Gastrocnemius medialis (tissue), 4 donors: ENCODE measurements at regions not wholly inside any gene's neighbourhood (a gene's known extent, or its start where the extent isn't known, plus 50 kb on each side); places are given as distances from the start of the nearest gene placed in this dataset.
"Not testable (repeated sequence)": the region's sequence is repeated elsewhere in the genome, so short reads cannot be mapped to it uniquely, and the experiment has no call there.

Experiments used
- ATAC-seq, 2 donors: fragments of 150-250 bp; one replicate each; pipeline ENCODE4 v1.9.1; 2016
- DNase-seq, 2 donors: peaks; one replicate each; pipeline ENCODE4 v3.0.0-alpha.2; 2019
- H3K27ac ChIP-seq, 4 donors: fragments of 200-600 bp; sonication (generic); 1 replicate in 1 of 4; 2 replicates in 3 of 4; pipeline ENCODE4 v1.5.1; 2016 to 2018; ENCODE audit warnings: mild to moderate bottlenecking in 2 of 4, moderate library complexity in 1 of 4
- H3K27me3 ChIP-seq, 3 donors: fragments of 200-600 bp; sonication (generic) in 2 of 3; 1 replicate in 1 of 3; 2 replicates in 2 of 3; pipeline versions ENCODE4 v1.5.1 to v1.6.0; 2016 to 2019; ENCODE audit warnings: mild to moderate bottlenecking in 1 of 3, moderate library complexity in 1 of 3
- H3K36me3 ChIP-seq, 2 donors: fragments of 200-600 bp; sonication (generic) in 1 of 2; one replicate each; pipeline ENCODE4 v1.5.1; 2017 to 2018
- H3K4me1 ChIP-seq, 2 donors: fragments of 200-600 bp; sonication (generic) in 1 of 2; one replicate each; pipeline ENCODE4 v1.5.1; 2016 to 2017; ENCODE audit warnings: mild to moderate bottlenecking in 2 of 2
- H3K4me3 ChIP-seq, 4 donors: fragments of 200-600 bp; sonication (generic) in 3 of 4; 1 replicate in 1 of 4; 2 replicates in 3 of 4; pipeline ENCODE4 v1.5.1; 2016 to 2019; ENCODE audit warnings: mild to moderate bottlenecking in 2 of 4
- H3K9me3 ChIP-seq, 3 donors: fragments of 200-600 bp; sonication (generic) in 2 of 3; 1 replicate in 1 of 3; 2 replicates in 2 of 3; pipeline ENCODE4 v1.5.1; 2016 to 2019
- POLR2A ChIP-seq, 2 donors: fragments of 450-650 bp; IDR thresholded peaks; one replicate each; pipeline ENCODE4 v1.6.1; 2017; ENCODE audit warnings: antibody characterized with exemption in 2 of 2, mild to moderate bottlenecking in 2 of 2, moderate library complexity in 2 of 2
- in situ Hi-C, 4 donors: fragments of 200-750 bp; cut with MboI; loops; one replicate each; pipeline versions ENCODE4 v1.15.0 to v1.8.0; 2017; ENCODE audit warnings: low sequenced_read_pairs in 4 of 4
- intact Hi-C: fragments of 100-400 bp; cut with DNase I; formaldehyde crosslinking; loops from one replicate; pipeline ENCODE4 v1.15.1; 2023; ENCODE audit warnings: low total_unique reads
- TF ChIP-seq, protein P1 (sequence below), 5 experiments: fragments of 450-650 bp in 3 of 5; fragments of 200-600 bp in 2 of 5; sonication (generic) in 2 of 5; IDR thresholded peaks in 4 of 5; conservative IDR thresholded peaks in 1 of 5; 1 replicate in 4 of 5; 2 replicates in 1 of 5; pipeline ENCODE4 v1.5.1; 2016 to 2019; ENCODE audit warnings: antibody characterized with exemption in 5 of 5, mild to moderate bottlenecking in 3 of 5, moderate library complexity in 3 of 5

DNA sequence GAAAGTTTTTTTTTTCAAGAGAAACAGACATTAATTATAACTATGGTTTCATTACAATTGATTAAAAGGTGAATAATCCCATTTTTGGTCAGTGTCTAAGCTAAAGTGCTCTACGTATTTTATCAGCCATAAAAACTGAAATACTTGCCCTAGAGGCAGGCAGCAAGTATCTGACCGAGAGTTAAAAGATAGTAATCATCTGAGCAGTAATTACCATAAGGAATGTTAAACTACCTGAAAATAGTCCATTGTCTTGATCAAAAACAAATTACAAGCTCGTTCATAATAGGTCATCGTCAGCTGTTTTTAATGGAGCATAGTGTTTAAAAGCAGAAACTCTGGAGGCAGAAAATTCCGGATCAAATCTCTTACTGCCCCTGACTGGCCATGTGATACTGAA lies 105.7 kb upstream of the ZEB2 start:
- H3K4me1 ChIP-seq: no peaks in the 10 kb centered on the region
- intact Hi-C loops (no loop called here), in situ Hi-C loops (no loop called here)
- H3K27ac ChIP-seq: no peak overlapping the region
- TF ChIP-seq POLR2A (IDR thresholded peaks at IDR 0.05): no peak
- no peaks in the 10 kb centered on the region for H3K27me3 ChIP-seq
- no peaks in the 10 kb centered on the region for H3K9me3 ChIP-seq
- no peaks in the 10 kb centered on the region for H3K36me3 ChIP-seq
- no peak for DNase-seq
- H3K4me3 ChIP-seq: no peak overlapping the region
- no peak for ATAC-seq

DNA sequence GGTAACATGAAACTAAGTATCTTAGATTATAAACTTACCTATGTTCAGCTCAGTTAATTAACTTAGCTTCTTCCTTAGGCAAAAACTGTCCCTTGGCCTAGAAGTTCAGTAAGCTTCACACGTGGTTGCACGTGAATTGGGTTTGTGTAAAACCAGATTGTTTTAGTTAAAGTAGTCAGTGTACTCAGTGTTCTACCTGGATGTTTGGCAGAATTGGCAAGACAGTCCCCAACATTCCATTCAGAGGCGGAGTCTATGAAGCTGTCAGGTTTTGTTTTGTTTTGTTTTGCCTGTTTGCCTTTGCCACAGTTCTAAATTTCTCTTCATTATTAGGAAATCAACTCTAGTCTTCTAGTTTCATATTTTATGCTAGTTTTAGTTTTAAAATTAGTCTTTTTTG lies 105.3 kb upstream of the ZEB2 start:
- DNase-seq: no peak
- Histone ChIP-seq H3K4me1 (no peaks in the 10 kb centered on the region), H3K27ac (no peak overlapping the region), H3K27me3 (no peaks in the 10 kb centered on the region), H3K9me3 (no peaks in the 10 kb centered on the region), H3K4me3 (no peak overlapping the region), H3K36me3 (no peaks in the 10 kb centered on the region)
- no peak for ATAC-seq
- intact Hi-C loops: no loop called here
- in situ Hi-C loops: no loop called here
- no peak for TF ChIP-seq POLR2A (IDR thresholded peaks at IDR 0.05)
- TF ChIP-seq, protein P1, sequence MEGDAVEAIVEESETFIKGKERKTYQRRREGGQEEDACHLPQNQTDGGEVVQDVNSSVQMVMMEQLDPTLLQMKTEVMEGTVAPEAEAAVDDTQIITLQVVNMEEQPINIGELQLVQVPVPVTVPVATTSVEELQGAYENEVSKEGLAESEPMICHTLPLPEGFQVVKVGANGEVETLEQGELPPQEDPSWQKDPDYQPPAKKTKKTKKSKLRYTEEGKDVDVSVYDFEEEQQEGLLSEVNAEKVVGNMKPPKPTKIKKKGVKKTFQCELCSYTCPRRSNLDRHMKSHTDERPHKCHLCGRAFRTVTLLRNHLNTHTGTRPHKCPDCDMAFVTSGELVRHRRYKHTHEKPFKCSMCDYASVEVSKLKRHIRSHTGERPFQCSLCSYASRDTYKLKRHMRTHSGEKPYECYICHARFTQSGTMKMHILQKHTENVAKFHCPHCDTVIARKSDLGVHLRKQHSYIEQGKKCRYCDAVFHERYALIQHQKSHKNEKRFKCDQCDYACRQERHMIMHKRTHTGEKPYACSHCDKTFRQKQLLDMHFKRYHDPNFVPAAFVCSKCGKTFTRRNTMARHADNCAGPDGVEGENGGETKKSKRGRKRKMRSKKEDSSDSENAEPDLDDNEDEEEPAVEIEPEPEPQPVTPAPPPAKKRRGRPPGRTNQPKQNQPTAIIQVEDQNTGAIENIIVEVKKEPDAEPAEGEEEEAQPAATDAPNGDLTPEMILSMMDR (IDR thresholded peaks at IDR 0.05 in 4 of 5, conservative IDR thresholded peaks at IDR 0.05 in 1 of 5): no peak

DNA sequence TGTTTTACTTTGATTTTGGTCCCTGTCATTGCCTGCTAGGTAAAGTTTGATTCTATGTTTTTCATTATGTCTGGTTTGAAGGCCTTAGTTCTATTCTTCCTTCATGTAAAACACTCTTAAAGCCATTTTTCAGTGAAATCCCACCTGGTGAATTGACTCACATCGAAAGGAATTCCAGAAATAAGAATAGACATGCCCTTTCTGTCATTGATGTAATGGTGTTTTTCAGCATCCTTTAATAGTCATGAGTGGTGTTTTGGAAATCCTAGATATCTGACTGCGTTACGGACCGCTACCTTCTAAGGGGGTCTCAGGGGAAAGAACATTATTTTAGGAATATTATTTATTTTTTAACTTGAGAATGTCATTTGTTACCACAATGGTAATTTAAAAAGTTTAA lies 104.5 kb upstream of the ZEB2 start:
- intact Hi-C loops: loop anchor here (5.0 kb wide), 1 partner anchor 1177 kb away; no protein-coding TSS in a partner anchor
- DNase-seq (no peak), ATAC-seq (no peak)
- H3K36me3 ChIP-seq: no peaks in the 10 kb centered on the region
- H3K4me1 ChIP-seq: no peaks in the 10 kb centered on the region
- no peak overlapping the region for H3K27ac ChIP-seq
- in situ Hi-C loops: no loop called here
- H3K9me3 ChIP-seq: no peaks in the 10 kb centered on the region
- no peaks in the 10 kb centered on the region for H3K27me3 ChIP-seq
- TF ChIP-seq POLR2A (IDR thresholded peaks at IDR 0.05): no peak
- TF ChIP-seq, protein P1 (IDR thresholded peaks at IDR 0.05 in 4 of 5, conservative IDR thresholded peaks at IDR 0.05 in 1 of 5): no peak
- H3K4me3 ChIP-seq: no peak overlapping the region

DNA sequence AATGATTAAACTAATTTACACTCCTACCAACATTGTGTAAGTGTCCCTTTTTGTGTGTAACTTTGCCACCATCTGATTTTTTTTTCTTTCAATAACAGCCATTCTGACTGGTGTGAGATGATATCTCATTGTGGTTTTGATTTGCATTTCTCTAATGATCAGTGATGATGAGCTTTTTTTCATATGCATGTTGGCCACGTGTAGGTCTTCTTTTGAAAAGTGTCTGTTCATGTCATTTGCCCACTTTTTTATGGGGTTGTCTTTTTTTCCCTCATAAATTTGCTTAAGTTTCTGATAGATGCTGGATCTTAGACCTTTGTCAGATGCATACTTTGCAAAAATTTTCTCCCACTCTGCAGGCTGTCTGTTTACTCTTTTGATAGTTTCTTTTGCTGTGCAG lies 102.5 kb upstream of the ZEB2 start:
- H3K27me3 ChIP-seq, in situ Hi-C loops, H3K27ac ChIP-seq, DNase-seq, H3K36me3 ChIP-seq, H3K9me3 ChIP-seq, H3K4me1 ChIP-seq, H3K4me3 ChIP-seq, ATAC-seq: not testable (repeated sequence)
- intact Hi-C loops: loop anchor here (5.0 kb wide), 1 partner anchor 1175 kb away; no protein-coding TSS in a partner anchor

DNA sequence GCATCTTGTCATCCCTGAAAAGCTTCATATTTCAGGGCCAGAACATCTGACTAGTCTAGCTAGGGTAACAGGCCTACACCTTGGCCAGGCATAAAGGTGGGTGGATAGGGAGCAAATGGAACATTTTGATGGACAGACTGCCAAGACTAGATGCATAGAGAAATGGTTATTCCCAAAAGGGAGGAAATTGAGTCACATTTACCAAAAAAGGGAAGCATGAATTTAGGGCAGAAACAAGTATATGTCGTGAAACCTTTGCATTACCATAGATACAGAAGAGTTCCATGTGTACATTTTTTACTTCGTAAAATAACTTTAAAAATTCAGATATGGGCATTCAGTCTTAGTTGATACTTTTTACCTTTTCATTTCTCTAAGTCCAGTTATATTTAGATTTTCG lies 101.3 kb upstream of the ZEB2 start:
- Histone ChIP-seq H3K36me3 (no peaks in the 10 kb centered on the region), H3K9me3 (no peaks in the 10 kb centered on the region), H3K27ac (no peak overlapping the region), H3K4me1 (no peaks in the 10 kb centered on the region), H3K4me3 (no peak overlapping the region), H3K27me3 (no peaks in the 10 kb centered on the region)
- TF ChIP-seq, protein P1 (IDR thresholded peaks at IDR 0.05 in 4 of 5, conservative IDR thresholded peaks at IDR 0.05 in 1 of 5): no peak
- TF ChIP-seq POLR2A (IDR thresholded peaks at IDR 0.05): no peak
- no peak for ATAC-seq
- in situ Hi-C loops (no loop called here), intact Hi-C loops (loop anchor here (5.0 kb wide), 1 partner anchor 1174 kb away; no protein-coding TSS in a partner anchor)
- no peak for DNase-seq

DNA sequence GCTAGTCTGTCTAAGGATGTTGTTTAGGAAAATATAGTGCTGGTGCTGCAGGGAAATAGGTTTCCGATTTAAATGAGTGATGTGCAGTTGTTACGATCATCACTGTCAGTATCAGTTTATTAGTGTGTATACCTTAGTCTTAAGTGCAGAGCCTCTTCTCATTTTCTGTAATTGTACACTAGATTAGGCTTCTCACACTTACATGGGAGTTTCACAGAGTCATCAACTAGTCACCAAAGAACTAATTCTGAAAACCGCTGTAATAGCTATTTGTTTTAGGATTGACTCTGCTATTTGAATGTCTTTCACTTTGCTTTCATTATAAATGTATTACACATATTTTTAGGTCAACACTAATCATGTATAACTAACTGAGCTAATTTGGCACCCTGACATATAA lies 99.8 kb upstream of the ZEB2 start:
- H3K4me3 ChIP-seq: no peak overlapping the region
- no peak overlapping the region for H3K27ac ChIP-seq
- no peaks in the 10 kb centered on the region for H3K27me3 ChIP-seq
- no peaks in the 10 kb centered on the region for H3K36me3 ChIP-seq
- ATAC-seq (no peak), DNase-seq (no peak)
- TF ChIP-seq, protein P1 (IDR thresholded peaks at IDR 0.05 in 4 of 5, conservative IDR thresholded peaks at IDR 0.05 in 1 of 5): no peak
- TF ChIP-seq POLR2A (IDR thresholded peaks at IDR 0.05): no peak
- H3K9me3 ChIP-seq: no peaks in the 10 kb centered on the region
- intact Hi-C loops (loop anchor here (5.0 kb wide), 1 partner anchor 1172 kb away; no protein-coding TSS in a partner anchor), in situ Hi-C loops (no loop called here)
- no peaks in the 10 kb centered on the region for H3K4me1 ChIP-seq

DNA sequence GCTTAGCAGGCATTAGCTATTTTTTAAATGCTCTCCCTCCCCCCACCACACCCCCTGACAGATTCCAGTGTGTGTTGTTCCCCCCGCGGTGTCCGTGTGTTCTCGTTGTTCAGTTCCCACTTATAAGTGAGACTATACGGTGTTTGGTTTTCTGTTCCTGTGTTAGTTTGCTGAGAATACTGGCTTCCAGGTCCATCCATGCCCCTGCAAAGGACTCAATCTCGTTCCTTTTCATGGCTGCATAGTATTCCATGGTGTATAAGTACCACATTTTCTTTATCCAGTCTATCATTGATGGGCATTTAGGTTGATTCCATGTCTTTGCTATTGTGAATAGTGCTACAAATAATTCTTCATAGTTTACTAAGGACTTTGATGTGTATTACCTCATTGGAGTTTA lies 97.3 kb upstream of the ZEB2 start:
- in situ Hi-C loops, H3K36me3 ChIP-seq, DNase-seq, H3K9me3 ChIP-seq, H3K4me1 ChIP-seq, H3K27me3 ChIP-seq, intact Hi-C loops, H3K4me3 ChIP-seq, H3K27ac ChIP-seq, ATAC-seq: not testable (repeated sequence)
